HPDE6-E6E7 (cell line): ENCODE measurements at regions not wholly inside any gene's neighbourhood (a gene's known extent, or its start where the extent isn't known, plus 50 kb on each side); places are given as distances from the start of the nearest gene placed in this dataset.

ENCODE experiments used
- DNase-seq: peaks from one replicate; pipeline ENCODE4 v3.0.0; 2011; ENCODE audit warnings: missing footprints; ENCODE audit errors: extremely low spot score

DNA sequence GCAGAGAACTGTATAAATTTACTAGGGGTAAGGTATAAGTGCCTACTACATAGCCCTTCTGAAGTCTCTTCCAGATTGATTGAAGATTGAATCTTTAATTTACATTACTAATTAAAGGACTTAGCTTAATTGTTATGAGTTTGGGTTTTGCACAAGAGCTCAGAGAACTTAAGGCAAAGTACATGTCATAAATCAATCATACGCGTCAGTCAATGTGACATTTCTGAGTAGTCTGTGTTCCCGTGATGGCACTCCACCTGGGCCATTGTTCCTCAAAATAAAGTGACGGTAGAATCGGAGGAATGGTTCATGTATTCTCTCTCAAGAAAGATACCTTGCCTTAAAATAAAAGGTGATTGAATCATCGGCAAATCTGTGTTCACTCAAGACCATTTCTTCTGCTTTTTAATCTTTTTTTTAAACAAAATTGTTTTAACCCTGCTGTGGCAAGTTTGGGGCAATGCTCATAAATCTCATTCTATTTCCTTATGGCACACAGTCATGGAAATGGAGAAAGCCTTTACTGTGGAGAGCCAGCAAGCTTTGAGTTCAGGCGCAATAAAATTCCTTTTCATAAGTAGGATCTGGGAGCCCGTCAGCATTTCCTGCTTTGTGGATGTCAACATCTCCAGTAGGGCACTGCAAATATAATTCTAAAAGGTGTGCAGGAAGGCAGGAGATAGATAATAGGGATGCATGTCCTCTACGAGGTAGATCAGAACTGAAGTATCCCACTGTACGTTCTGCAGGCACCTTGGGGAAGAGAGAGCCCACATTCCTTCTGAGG, 427.4 kb downstream of the GATA3 start:
- DNase-seq, result no peak

DNA sequence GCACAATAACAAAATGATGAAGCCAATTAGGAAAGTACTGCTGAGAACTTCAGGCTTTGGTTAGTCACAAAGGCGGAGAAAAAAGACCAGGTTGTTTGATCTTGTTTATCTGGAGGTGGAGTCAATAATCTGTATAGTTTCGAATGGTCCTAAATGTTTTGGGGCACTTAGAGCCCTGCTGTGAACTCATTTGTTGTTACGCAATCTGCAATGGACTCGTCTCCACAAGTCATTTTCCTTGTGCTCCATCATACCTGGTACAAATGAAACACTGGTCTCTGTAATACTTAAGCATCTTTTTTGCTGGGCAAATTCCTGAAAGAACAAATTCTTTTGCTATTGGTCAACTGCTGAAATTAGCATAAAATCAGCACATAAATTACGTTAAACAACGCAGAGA, 430.5 kb downstream of the GATA3 start:
- DNase-seq, result no peak

DNA sequence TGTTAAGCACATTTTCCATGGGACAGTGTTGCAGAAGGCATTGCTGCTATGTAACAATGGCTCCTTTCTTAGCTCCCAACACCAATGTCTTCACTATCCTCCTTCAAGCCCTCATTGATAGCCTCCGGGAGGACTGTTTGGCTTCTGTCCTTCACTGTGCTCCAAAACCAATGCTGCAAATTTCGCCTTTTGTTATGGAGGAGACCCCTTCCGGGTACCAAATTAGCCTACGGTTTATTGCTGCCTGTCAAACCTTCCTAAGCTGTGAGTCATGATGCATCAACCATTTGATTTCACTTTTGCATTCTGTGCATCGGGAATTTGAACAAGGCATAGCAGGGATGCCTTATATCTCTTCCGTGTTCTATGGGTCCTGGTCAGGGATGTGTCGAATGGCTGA, 432.9 kb downstream of the GATA3 start:
- no peak for DNase-seq

DNA sequence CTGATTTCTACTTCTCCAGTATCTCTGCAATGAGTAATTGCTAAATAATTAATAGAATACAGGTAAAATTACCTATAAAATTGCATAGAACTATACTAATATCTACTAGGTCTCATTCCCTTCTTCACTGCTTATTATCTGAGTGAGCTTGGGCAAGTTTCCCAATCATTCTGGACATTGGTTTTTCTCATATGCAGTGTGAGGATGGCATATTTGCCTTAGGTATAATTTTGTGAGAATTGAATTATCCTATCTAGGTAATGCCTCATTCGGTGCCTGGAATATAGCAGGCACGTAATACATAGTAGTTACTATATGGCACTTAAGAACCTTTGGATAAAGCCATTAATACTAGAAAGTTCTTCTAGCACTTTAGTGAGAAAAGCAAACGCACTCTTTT, 434.7 kb downstream of the GATA3 start:
- no peak for DNase-seq

DNA sequence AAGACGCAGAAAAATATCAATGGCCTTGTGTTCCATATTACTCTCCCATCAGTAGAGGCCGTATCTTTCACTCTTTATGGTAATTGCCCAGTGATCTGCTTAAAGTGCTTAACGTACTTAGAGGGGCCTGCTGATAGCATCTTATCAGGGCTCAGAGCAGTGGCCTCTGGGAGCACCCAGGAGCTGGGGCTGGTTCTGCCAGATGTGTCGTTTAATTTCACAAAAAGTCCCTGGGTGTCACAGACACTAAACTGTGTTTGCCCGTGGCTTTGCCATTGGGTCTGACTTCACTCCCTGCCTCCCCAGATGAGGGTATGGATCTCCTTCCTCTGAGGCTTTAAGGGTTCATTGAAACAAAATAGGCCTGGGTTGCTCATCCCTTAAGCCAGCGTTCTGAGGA, 435.3 kb downstream of the GATA3 start:
- no peak for DNase-seq

DNA sequence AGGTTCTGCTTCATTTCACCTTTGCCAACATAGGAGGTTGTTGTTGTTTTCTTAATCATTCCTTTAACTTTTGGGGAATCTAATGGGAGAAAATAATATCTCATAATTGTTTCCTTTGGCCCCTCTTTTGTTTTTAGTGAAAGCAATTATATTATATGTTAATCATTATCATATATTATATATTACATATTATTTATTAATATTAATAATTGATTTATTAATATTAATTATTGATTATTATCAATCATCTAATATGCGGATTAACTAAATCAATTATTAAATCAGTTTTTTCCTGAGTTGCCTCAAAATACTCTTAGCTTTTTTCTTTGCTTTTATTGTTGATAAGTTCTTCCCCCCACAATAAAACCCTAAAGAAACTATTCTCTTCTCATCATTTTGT, 443.8 kb downstream of the GATA3 start:
- DNase-seq, result no peak

DNA sequence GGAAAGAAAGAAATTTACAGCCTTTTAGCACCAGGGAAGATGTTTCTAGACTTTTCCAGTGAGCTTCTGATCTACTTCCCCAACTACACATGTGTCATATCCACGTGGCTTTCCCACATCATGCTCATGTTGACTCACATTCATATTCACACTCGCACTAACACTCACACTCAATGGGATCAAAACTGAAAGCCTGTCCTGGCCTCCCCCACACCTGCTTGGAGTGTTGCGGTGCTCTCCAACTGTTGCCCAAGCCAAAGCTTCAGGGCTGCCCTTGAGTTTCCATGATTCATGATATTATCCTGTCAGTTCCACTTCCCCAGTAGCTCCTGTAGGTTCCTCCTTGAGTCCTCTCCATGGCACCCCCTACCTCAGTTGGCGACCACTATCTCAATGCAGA, 444.4 kb downstream of the GATA3 start:
- no peak for DNase-seq

DNA sequence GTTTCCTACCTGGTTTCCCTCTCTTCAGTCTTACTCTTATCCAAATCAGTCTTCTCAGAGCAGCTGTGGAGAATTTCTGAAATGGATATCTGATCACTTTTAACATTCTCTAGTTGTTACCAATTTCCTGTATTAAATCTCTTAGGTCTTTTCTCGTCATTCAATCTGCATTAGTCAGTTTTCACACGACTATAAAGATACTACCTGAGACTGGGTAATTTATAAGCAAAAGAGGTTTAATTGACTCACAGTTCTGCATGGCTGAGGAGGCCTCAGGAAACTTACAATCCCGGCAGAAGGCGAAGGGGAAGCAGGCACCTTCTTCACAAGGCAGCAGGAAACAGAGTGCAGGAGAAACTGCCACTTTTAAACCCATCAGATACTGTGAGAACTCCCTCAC, 444.8 kb downstream of the GATA3 start:
- no peak for DNase-seq

DNA sequence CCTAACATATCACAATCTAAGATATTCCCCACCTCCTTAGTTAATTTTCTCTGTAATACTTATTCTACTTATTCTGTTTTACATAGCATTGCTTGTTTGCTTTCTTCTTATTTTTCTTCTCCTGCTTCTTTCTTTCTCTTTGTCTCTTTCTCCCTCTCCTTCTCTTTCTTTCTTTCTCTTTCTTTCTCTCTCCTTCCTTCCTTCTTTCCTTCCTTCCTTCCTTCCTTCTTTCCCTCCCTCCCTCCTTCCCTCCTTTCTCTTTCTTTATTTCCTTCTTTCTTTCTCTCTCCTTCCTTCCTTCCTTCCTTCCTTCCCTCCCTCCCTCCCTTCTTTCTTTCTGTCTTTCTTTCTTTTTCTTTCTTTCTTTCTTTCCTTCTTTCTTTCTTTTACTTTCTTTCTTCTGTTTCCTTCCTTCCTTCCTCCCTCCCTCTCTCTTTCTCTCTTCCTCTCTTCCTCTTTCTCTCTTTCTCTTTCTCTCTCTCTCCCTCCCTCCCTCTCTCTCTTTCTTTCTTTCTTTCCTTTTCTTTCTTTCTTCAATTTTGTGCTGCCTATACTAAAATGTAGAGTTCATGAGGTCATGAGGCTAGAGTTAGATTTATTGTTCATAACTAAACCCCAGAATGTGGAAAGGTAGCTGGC, 445.4 kb downstream of the GATA3 start:
- no peak for DNase-seq

DNA sequence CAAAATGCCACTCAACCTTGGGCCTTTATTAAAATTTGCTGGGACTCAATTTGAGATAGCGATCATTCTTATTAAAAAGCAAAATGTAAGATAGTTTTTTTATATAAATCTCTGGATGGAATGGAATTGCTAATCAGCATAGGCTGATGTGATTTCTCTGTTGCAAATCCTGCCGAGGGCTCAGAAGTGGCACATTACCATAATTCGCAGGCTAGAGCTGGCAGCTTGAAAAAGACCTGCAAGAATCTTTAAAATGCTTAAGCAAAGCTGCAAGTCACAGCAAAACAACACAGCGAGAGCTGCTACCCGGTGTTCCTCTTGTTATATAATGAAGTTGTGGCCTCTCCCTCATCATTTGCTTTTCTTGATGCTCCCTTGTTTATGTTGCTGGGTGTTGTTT, 448.1 kb downstream of the GATA3 start:
- DNase-seq, result no peak

DNA sequence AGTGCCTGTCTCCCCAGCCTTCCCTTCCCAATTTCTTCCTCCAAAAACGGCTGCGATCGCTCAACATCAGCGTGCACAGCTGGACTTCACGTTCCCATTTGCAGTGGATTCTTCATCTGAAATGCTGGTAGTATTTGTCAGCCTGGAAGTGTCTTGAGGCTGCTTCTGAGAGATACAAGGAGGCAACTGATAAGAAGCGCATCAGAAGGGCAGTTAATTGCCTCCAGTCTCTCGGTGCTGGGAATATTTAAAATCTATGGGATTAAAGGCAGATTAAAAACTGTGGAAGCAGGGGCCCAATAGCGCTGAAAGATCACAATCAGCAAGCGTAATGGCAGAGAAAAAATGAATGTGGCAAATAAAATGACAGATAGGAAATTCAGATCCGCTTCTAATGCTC, 450.0 kb downstream of the GATA3 start:
- no peak for DNase-seq

DNA sequence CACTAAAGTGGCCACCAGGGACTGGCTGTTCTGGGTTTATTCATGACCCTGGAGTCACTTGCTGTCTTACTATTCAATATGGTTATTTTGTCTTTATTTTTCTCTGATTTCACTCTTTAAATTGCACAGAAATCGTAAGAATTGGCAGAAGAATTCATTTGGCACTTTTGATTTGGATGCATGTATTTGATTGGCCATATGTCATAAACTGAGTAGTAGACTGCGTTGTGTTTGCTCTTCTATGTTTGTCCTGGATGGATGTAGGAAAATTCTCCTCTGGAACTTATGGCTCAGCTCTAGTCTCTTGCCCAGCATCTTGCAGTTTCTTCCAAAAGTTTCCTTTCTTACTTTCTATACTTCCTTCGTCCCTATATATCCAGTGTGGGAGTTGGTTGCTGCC, 452.7 kb downstream of the GATA3 start:
- no peak for DNase-seq

DNA sequence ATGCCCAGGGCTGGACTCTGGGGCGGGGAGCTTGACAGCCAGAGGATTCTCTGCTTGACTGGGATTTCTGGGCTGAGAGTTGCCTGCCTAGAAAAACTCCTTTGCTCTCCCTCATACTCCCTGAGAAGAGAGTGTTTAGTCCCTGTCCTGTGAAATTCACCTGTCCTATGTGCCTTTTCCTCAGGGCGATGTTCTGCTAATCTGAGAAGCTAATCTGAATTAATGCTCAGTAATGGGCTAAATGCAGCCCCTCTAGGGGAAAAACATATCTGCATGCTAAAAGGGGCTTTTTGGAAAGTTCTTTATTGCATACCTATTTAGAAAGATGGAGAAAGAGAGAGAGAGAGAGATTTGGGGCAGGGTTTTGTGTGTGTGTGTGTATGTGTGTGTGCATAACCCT, 454.4 kb downstream of the GATA3 start:
- DNase-seq, result no peak

DNA sequence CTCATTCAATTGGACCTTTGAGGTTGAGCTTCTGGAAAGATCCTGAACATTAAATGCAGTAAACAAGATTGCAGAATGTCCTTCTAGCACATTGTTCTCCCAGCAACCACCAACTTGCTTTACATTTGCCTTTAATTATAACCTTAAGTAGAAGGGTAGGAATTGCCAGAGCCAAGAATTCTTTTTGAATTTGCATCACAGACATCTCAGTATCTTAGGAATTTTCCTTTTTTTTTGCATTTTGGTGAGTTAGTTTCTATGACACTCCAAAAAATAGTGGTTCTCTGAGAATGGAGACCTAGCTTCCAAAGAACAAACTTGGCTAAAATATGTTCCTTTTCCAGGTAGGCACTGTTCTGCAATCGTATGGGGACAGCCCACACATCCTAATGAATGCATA, 456.0 kb downstream of the GATA3 start:
- no peak for DNase-seq

DNA sequence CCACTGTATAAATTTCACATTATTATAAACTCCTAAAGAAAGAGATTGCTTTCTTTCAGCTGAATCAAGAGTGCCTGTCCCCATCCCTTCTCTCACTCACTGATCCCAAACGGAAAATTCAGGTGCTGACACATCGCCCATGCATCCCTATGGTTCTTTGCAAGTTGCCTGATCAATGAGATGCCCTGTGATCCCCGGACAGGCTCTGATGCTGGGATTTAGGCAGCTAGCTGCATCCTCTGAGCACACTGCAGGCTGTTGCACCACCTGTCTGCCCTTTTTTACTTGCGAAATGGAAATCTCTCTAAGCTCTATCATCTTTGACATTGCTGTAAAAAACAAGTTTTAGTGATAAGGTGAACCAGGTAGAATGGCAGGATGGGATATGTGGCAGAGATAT, 456.5 kb downstream of the GATA3 start:
- no peak for DNase-seq

DNA sequence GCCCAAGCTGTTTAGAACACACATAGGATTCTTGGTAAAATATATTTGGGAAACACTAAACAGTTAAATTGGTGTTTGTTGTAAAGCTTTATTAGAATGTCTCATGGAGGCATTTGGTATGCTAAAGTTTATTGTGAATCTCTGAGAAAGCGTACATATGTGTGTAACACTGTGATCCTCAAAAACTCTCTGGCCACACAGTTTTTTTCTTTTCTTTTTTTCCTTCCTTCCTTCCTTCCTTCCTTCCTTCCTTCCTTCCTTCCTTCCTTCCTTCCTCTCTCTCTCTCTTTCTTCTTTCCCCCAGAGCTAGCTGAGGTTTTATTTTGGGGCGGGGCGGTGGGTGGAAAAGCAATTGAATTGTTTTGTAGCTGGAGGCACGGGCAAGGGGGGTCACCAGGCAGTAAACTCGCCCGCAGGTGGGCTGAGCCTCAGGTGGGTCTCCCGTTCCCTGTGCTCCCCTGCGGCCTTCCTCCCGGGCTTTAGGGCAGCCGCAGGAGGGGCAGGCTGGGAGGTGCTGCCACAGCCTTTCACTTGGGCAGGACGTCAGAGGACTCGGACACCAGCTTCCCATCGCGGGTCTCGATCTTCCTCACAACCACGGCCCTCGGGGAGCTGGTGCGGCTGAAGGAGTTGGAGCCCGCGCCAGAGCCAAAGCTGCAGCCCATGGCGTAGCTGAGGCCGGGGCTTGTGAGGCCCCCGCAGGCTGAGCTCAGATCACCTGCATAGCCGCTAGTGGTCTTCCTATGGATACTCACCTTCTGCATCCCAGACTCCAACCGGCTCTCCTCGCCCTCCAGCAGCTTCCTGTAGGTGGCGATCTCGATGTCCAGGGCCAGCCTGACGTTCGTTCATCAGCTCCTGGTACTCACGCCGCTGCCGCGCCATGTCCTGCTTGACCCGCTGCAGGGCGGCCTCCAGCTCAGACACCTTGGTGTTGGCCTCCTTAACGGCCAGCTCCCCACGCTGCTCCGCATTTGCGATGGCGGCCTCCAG, 459.0 kb downstream of the GATA3 start:
- no peak for DNase-seq

DNA sequence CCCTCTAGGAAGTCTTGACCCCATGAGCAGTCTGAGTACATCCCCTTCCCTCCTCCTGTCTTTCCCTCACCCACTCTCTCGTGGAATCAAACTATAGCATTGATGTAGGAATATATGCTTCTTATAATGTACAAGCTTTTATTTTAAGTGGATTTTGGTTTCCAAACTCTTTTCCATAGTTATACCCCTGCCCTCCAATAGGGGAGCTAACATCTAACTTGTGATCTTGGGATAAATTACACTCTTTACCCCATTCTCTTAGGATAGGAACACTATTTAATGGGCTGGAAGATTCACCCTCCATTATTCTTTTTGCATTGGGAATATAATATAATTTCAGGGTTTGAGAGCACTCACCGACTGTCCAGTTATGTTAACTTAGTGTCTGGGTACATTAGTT, 465.9 kb downstream of the GATA3 start:
- no peak for DNase-seq

DNA sequence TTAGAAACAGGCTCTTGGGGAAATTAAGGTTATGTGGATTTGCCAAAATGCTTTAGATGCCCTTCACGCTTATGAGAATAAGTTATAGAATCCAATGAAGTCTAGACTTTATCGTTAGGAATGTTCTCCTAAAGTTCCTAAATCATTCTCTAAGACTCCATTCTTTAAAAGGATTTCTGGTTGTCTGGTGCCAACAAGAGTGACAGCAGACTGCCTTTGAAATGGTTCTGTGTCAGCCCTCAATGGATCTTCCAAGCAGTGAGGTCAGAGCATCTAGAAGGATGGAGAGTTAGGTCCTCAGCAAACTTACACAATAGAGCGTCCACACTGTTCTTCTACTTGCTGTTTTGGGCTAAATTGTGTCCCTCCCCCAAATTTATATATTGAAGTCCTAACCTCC, 473.3 kb downstream of the GATA3 start:
- no peak for DNase-seq

DNA sequence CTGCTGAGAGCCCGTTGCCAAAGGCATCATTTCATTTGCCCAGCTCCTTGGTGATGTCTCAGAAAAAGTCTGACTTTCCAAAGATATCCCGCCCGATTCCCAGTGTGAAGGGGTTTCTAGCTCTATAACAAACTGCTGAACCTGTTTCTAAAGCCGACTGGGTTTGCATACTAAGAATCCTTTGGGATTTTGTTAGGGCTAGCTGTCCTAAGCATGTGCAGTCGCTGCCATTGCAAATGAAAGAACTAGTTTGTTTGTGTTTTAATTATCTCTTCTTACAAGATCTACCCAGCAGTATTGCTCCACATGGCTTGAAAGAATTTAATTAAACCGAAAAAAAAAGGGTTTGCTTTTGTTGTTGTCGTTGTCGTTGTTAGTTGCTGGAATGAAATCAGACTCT, 476.6 kb downstream of the GATA3 start:
- DNase-seq, result no peak

DNA sequence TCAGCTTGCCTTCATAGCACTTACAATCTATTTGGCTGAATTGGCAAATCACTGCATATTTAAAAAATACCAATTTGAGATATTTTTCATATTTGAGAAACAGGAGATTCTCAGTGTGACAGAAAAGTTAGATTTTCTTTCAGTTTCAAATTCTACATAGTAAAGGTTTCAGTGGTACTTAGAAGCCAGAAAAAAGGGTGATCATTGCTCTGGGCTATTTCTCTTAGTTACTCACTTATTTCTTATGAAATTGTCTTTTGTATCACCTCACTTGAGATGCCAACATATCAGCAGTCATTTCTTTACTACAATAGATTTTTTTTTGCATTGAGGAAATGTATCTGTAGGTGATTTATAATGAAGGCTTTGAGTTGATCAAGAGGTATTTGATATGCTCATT, 478.2 kb downstream of the GATA3 start:
- no peak for DNase-seq

DNA sequence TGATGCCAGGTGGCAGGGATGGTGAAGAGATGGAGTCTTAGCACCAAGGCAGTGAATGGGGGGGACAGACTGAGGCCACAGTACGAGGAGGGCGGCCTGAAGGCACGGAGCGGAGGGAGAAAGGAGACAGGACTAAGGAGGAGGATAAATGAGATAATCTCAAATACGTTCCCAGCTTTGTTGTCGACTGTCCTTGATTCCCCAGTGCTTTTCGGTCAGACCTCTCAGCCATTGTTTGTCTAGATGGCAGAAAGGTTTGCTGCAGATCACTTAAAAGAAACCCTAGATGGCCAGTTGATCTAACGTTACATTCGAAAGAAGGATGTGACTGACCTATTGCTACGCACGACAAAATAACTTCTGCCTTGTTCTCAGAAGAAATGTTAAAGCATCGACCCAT, 479.0 kb downstream of the GATA3 start:
- DNase-seq, result no peak

DNA sequence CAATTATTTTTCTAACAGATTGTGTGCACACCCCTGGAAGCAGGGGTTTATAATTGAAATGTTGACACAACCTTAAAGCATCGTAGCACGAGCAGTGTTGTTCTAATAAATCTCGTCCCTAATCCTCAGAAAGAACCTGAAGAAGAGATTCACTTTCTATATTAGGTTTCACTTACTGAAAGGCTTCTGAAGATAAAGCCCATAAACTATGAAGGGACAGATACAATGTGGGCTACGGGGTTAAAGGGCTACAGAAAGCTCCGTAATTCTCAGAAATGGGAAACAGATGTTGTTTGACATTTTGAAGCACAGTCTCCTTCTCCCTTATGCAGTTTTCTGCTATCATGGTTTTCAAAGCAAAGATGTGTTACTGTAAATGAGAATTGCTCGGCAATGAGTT, 479.6 kb downstream of the GATA3 start:
- no peak for DNase-seq

DNA sequence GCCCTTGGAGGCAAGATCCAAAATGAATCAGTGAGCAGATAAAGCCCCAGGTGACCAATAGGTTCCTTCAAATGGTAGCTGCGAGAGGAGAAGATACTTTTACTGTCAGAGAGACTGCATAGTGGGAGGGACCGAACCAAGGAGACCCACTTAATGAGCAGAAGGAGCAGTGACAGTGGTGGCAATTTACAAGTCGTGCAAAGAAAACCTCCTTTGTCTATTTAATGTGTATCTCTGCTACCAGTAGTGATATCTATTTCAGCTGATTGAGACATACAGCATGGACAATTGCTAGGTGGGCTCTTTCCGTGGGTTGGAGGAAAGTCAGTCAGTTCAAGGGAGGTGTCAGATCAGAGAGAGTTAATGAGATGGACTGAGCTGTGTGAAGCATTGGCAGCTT, 480.4 kb downstream of the GATA3 start:
- no peak for DNase-seq
